ENCODE measurements at regions not wholly inside any gene's neighbourhood (a gene's known extent, or its start where the extent isn't known, plus 50 kb on each side); places are given as distances from the start of the nearest gene placed in this dataset.
"Not testable (repeated sequence)": the region's sequence is repeated elsewhere in the genome, so short reads cannot be mapped to it uniquely, and the experiment has no call there.

DNA sequence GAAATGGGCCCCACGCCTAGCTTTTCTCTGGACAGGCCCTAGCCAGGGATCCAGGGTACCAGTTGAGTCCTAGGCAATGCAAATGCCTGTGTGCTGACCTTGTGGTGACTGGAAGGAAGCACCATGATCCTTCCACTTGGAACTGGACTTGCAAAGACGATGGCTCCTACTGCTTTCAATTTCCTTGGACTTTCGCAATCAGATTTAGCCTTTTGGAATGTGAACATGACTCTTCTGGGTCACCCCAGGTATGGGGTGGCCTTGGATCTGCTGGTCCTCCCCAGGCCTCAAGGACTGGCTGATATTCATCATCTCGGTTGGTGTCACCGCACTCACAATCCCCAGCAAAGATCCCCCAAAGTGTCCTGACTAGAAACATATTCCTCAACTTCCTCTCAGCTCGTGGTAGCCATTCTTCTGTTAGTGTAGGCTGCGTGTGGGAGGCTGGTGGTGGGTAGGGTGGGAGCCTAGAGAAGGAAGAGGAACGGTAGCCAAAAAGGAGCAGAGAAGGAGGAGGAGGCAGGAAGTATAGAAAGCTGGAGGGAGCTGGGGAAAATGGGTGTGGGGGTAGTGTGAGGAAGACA, 130.5 kb downstream of the PPIAL4G start (continued):
- TF ChIP-seq GABPA (IDR thresholded peaks at IDR 0.05; ENCODE audit: low read depth), result no peak

DNA sequence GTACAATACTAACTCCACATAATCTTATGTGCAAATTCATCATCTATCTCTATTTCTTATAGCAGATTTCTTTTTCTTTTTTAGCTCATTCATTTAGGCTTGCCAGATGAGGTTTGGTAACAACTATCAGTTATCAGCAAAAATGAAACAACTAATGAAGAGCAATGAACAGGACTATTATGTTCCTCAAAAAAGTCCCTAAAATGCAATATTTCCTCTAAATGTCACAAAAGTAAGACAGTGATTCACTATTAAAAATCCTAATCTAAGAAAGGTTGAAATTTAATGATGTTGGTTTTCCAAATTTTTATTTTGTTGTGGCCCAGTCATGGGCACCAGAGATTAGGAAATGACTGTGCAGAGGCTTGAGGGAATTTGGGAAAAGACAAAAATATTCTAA, 135.3 kb downstream of the PPIAL4G start:
- ChIA-PET POLR2A (no interaction called here), CTCF (no interaction called here)
- H3K9ac ChIP-seq, result no peak overlapping the region
- H3K4me2 ChIP-seq, result no peak overlapping the region
- no peaks in the 10 kb centered on the region for H3K4me1 ChIP-seq (ENCODE audit: control insufficient read depth in 1 of 2, insufficient read depth in 2 of 2, low read depth in 1 of 2, low read length in 1 of 2)
- H3K79me2 ChIP-seq (ENCODE audit: insufficient read depth), result no peaks in the 10 kb centered on the region
- TF ChIP-seq SIN3A (IDR thresholded peaks at IDR 0.05; ENCODE audit: borderline replicate concordance, low read depth, low read length) (no peak), RAD21 (IDR thresholded peaks at IDR 0.05; ENCODE audit: low read length) (no peak), GATA2 (CRISPR knock-in tag; IDR thresholded peaks at IDR 0.05) (no peak), GABPA (IDR thresholded peaks at IDR 0.05; ENCODE audit: low read depth) (no peak)
- TF ChIP-seq, protein P1, sequence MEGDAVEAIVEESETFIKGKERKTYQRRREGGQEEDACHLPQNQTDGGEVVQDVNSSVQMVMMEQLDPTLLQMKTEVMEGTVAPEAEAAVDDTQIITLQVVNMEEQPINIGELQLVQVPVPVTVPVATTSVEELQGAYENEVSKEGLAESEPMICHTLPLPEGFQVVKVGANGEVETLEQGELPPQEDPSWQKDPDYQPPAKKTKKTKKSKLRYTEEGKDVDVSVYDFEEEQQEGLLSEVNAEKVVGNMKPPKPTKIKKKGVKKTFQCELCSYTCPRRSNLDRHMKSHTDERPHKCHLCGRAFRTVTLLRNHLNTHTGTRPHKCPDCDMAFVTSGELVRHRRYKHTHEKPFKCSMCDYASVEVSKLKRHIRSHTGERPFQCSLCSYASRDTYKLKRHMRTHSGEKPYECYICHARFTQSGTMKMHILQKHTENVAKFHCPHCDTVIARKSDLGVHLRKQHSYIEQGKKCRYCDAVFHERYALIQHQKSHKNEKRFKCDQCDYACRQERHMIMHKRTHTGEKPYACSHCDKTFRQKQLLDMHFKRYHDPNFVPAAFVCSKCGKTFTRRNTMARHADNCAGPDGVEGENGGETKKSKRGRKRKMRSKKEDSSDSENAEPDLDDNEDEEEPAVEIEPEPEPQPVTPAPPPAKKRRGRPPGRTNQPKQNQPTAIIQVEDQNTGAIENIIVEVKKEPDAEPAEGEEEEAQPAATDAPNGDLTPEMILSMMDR (IDR thresholded peaks at IDR 0.05), result no peak
- TF ChIP-seq, protein P2, sequence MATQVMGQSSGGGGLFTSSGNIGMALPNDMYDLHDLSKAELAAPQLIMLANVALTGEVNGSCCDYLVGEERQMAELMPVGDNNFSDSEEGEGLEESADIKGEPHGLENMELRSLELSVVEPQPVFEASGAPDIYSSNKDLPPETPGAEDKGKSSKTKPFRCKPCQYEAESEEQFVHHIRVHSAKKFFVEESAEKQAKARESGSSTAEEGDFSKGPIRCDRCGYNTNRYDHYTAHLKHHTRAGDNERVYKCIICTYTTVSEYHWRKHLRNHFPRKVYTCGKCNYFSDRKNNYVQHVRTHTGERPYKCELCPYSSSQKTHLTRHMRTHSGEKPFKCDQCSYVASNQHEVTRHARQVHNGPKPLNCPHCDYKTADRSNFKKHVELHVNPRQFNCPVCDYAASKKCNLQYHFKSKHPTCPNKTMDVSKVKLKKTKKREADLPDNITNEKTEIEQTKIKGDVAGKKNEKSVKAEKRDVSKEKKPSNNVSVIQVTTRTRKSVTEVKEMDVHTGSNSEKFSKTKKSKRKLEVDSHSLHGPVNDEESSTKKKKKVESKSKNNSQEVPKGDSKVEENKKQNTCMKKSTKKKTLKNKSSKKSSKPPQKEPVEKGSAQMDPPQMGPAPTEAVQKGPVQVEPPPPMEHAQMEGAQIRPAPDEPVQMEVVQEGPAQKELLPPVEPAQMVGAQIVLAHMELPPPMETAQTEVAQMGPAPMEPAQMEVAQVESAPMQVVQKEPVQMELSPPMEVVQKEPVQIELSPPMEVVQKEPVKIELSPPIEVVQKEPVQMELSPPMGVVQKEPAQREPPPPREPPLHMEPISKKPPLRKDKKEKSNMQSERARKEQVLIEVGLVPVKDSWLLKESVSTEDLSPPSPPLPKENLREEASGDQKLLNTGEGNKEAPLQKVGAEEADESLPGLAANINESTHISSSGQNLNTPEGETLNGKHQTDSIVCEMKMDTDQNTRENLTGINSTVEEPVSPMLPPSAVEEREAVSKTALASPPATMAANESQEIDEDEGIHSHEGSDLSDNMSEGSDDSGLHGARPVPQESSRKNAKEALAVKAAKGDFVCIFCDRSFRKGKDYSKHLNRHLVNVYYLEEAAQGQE (IDR thresholded peaks at IDR 0.05; ENCODE audit: low read depth, low read length), result no peak
- H3K4me3 ChIP-seq (ENCODE audit: low read depth in 2 of 2, low read length in 1 of 2), result no peak overlapping the region
- no peaks in the 10 kb centered on the region for H3F3A ChIP-seq (replicated peaks; ENCODE audit: insufficient read depth)
- H3K36me3 ChIP-seq (replicated peaks in 1 of 2; ENCODE audit: control insufficient read depth in 1 of 2, insufficient read depth in 2 of 2, low read length in 1 of 2), result no peaks in the 10 kb centered on the region
- no peak overlapping the region for H2AFZ ChIP-seq (ENCODE audit: low read depth)
- H4K20me1 ChIP-seq (ENCODE audit: insufficient read depth), result no peaks in the 10 kb centered on the region
- no peaks in the 10 kb centered on the region for H3K9me3 ChIP-seq
- H3K9me2 ChIP-seq, result no peaks in the 10 kb centered on the region
- H3K27me3 ChIP-seq (ENCODE audit: insufficient read depth), result peaks cover 7% of the 10 kb centered on the region; the same call in 1 of the 2 replicates
- H3K27ac ChIP-seq (ENCODE audit: low read depth in 2 of 2, low read length in 1 of 2), result no peak overlapping the region
- no peak for DNase-seq

DNA sequence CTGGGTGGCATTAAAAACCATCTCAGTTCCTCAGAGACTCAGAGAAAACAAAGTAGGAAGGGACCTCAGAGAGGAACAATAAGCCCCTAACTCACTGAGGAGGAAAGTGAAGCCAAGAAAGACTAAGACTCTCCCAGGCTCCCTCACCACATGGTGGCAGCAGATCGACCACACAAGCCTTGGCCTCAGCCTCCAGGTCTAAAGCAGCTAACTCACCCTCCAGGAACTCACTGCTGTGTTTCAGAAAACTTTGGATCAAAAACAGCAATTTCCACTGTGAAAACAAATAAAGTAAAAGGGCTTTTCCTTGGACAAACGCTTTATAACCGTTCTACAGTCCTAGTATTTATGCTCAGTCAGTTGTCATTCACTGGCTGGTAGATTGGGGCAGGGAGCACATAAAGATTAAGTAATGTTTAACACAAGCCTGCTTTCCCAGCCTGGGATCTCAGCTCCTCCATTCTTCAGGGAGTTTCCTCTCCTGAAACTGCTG, 137.4 kb downstream of the PPIAL4G start:
- H3K9me2 ChIP-seq; H3K4me3 ChIP-seq (ENCODE audit: low read depth in 2 of 2, low read length in 1 of 2); H3K4me2 ChIP-seq; H3K36me3 ChIP-seq (replicated peaks in 1 of 2; ENCODE audit: control insufficient read depth in 1 of 2, insufficient read depth in 2 of 2, low read length in 1 of 2); H3K79me2 ChIP-seq (ENCODE audit: insufficient read depth); H2AFZ ChIP-seq (ENCODE audit: low read depth); H4K20me1 ChIP-seq (ENCODE audit: insufficient read depth); POLR2A ChIA-PET; DNase-seq; H3F3A ChIP-seq (replicated peaks; ENCODE audit: insufficient read depth); H3K27ac ChIP-seq (ENCODE audit: low read depth in 2 of 2, low read length in 1 of 2); CTCF ChIA-PET; H3K9me3 ChIP-seq; H3K27me3 ChIP-seq (ENCODE audit: insufficient read depth); H3K4me1 ChIP-seq (ENCODE audit: control insufficient read depth in 1 of 2, insufficient read depth in 2 of 2, low read depth in 1 of 2, low read length in 1 of 2); H3K9ac ChIP-seq: not testable (repeated sequence)
- TF ChIP-seq, protein P1 (IDR thresholded peaks at IDR 0.05), result peak; percentile 57
- 3% methylated on average over 3 of the region's 3 CpGs for WGBS (ENCODE audit: low lambda C conversion rate)

DNA sequence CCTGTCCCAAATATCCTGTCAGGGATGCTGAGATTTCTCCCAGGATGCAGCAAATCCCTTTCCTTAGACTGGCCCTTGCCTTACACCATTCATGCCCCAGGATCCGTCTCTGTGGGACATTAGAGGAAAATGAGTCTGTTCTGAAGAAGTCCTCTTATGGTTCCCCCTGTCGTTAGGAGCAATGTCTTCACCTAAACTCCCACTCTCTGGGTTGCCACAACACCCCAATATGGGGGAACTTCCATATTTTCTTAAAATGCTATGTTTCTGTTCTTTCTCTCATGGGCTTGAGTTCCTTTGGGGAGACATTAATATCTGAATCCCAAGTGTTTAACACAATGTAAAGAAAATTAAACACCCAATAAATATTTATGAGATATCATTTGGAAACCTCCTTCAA, 138.5 kb downstream of the PPIAL4G start:
- H3K27me3 ChIP-seq (ENCODE audit: insufficient read depth); H3K4me3 ChIP-seq (ENCODE audit: low read depth in 2 of 2, low read length in 1 of 2); H3K4me1 ChIP-seq (ENCODE audit: control insufficient read depth in 1 of 2, insufficient read depth in 2 of 2, low read depth in 1 of 2, low read length in 1 of 2); DNase-seq; H4K20me1 ChIP-seq (ENCODE audit: insufficient read depth); H3K9ac ChIP-seq; H3K4me2 ChIP-seq; H3K9me2 ChIP-seq; H3K9me3 ChIP-seq; CTCF ChIA-PET; H3F3A ChIP-seq (replicated peaks; ENCODE audit: insufficient read depth); H3K27ac ChIP-seq (ENCODE audit: low read depth in 2 of 2, low read length in 1 of 2); POLR2A ChIA-PET; H3K79me2 ChIP-seq (ENCODE audit: insufficient read depth); H3K36me3 ChIP-seq (replicated peaks in 1 of 2; ENCODE audit: control insufficient read depth in 1 of 2, insufficient read depth in 2 of 2, low read length in 1 of 2); H2AFZ ChIP-seq (ENCODE audit: low read depth): not testable (repeated sequence)
- 3% methylated on average over 2 of the region's 2 CpGs for WGBS (ENCODE audit: low lambda C conversion rate)

DNA sequence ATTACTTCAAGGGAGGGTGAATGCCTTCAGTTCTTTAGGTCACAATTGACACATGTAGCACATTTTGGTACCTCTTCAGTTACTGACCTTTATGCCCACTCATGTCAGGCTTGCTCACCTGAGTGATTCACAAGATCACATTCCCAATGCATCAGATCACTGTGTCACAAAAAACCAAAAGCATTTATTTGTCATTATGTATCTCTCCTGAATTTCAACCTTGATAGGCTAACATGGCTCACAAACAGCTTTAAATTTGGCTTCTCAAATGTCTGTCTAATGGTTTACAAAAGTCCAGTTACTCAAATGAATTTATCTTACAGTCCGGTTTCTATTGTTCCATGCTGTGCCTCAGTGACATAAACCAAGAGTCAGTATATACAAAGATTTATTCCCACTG, 141.4 kb downstream of the PPIAL4G start:
- H3K36me3 ChIP-seq (replicated peaks in 1 of 2; ENCODE audit: control insufficient read depth in 1 of 2, insufficient read depth in 2 of 2, low read length in 1 of 2); H3K4me2 ChIP-seq; H3K79me2 ChIP-seq (ENCODE audit: insufficient read depth); H3K9me3 ChIP-seq; H3K4me1 ChIP-seq (ENCODE audit: control insufficient read depth in 1 of 2, insufficient read depth in 2 of 2, low read depth in 1 of 2, low read length in 1 of 2); H3K9me2 ChIP-seq; H2AFZ ChIP-seq (ENCODE audit: low read depth); DNase-seq; H4K20me1 ChIP-seq (ENCODE audit: insufficient read depth); CTCF ChIA-PET; POLR2A ChIA-PET; H3F3A ChIP-seq (replicated peaks; ENCODE audit: insufficient read depth); H3K27ac ChIP-seq (ENCODE audit: low read depth in 2 of 2, low read length in 1 of 2); H3K4me3 ChIP-seq (ENCODE audit: low read depth in 2 of 2, low read length in 1 of 2); H3K9ac ChIP-seq: not testable (repeated sequence)
- H3K27me3 ChIP-seq (ENCODE audit: insufficient read depth), result peaks cover 17% of the 10 kb centered on the region; the same call in 1 of the 2 replicates
- 29% methylated on average over 1 of the region's 1 CpG for WGBS (ENCODE audit: low lambda C conversion rate)

All from SK-N-SH (cell line).